ENCODE measurements at regions not wholly inside any gene's neighbourhood (a gene's known extent, or its start where the extent isn't known, plus 50 kb on each side); places are given as distances from the start of the nearest gene placed in this dataset.

- no peaks in the 10 kb centered on the region for H4K20me1 ChIP-seq (replicated peaks; ENCODE audit: control insufficient read depth, extremely low read depth, insufficient read depth, low read length)
- H3K4me3 ChIP-seq (replicated peaks in 1 of 3; ENCODE audit: insufficient read depth in 1 of 3, low read depth in 1 of 3, low read length in 3 of 3) = no peak overlapping the region
- H3K4me1 ChIP-seq (ENCODE audit: control insufficient read depth, extremely low read depth, insufficient read depth, low read length) = no peaks in the 10 kb centered on the region
- dilution Hi-C loops (cut with MboI; ENCODE audit: extremely low pct_ligation_motif_present, low sequenced_read_pairs) = no loop called here
- no peak overlapping the region for H2AFZ ChIP-seq (ENCODE audit: low read depth, low read length)
- intact Hi-C loops (cut with micrococcal nuclease) = no loop called here
- no peaks in the 10 kb centered on the region for H3K9me3 ChIP-seq (replicated peaks; ENCODE audit: control insufficient read depth, insufficient read depth, low read length)
- no peak overlapping the region for H3K4me2 ChIP-seq (ENCODE audit: insufficient read depth, low read length)
- H3K79me2 ChIP-seq (ENCODE audit: control insufficient read depth, insufficient read depth, low read length) = no peaks in the 10 kb centered on the region
- no peak for TF ChIP-seq JUN (IDR thresholded peaks at IDR 0.05; ENCODE audit: borderline replicate concordance, insufficient read depth, insufficient read length, low read depth)
- TF ChIP-seq CTCF (IDR thresholded peaks at IDR 0.05; ENCODE audit: extremely low read depth in 1 of 2, insufficient read depth in 1 of 2, low read depth in 1 of 2, low read length in 2 of 2) = no peak
- no peak for TF ChIP-seq POLR2AphosphoS5 (IDR thresholded peaks at IDR 0.05; ENCODE audit: insufficient read depth, low read depth, low read length)
- no peak for TF ChIP-seq MAX (IDR thresholded peaks at IDR 0.05; ENCODE audit: insufficient read depth, insufficient read length)
- no peak for TF ChIP-seq POLR2A (IDR thresholded peaks at IDR 0.05; ENCODE audit: low read depth, low read length)
- TF ChIP-seq FOS (IDR thresholded peaks at IDR 0.05; ENCODE audit: borderline replicate concordance, insufficient read depth, low read length) = no peak
- no peak for TF ChIP-seq GATA2 (IDR thresholded peaks at IDR 0.05; ENCODE audit: insufficient read depth, insufficient read length, low read depth, low read length)
- no peak for TF ChIP-seq MYC (IDR thresholded peaks at IDR 0.05; ENCODE audit: low read depth, low read length)
- no peak for DNase-seq (ENCODE audit: low read depth, low spot score)
- CTCF ChIA-PET = no interaction called here
- H3K9me1 ChIP-seq (replicated peaks; ENCODE audit: control insufficient read depth, extremely low read depth, insufficient read depth, low read length) = no peaks in the 10 kb centered on the region
- H3K36me3 ChIP-seq (ENCODE audit: control insufficient read depth in 2 of 2, extremely low read depth in 1 of 2, insufficient read depth in 2 of 2, low read length in 2 of 2) = no peaks in the 10 kb centered on the region
- no TSS peak for BruUV-seq (replicated peaks)
- H3K27me3 ChIP-seq (ENCODE audit: control insufficient read depth in 2 of 2, insufficient read depth in 2 of 2, low read length in 2 of 2) = no peaks in the 10 kb centered on the region
- FAIRE-seq = no peak
- H3K9ac ChIP-seq (replicated peaks; ENCODE audit: extremely low read depth, insufficient read depth, low read length) = no peak overlapping the region
- POLR2A ChIA-PET = no interaction called here
- H3K27ac ChIP-seq (ENCODE audit: insufficient read depth, low read depth, low read length) = no peak overlapping the region
Measured at GRCh38 chr5:159609359-159609758, 279.1 kb upstream of the IL12B start.
